ENCODE measurements at regions not wholly inside any gene's neighbourhood (a gene's known extent, or its start where the extent isn't known, plus 50 kb on each side); places are given as distances from the start of the nearest gene placed in this dataset.

GRCh38 chr7:112571852-112572607, 91.2 kb downstream of the LSMEM1 start:
- H3K9me3 ChIP-seq (replicated peaks; ENCODE audit: control insufficient read depth, low read depth, low read length): no peaks in the 10 kb centered on the region

GRCh38 chr7:112572669-112573301, 92.0 kb downstream of the LSMEM1 start:
- WGBS (ENCODE audit: insufficient coverage): no CpG with 5 or more reads among the region's 1 CpG
- no peaks in the 10 kb centered on the region for H3K4me1 ChIP-seq (ENCODE audit: control insufficient read depth, insufficient read depth, low read length)
- no peaks in the 10 kb centered on the region for H3K36me3 ChIP-seq (ENCODE audit: control insufficient read depth, insufficient read depth, low read length)

More at GRCh38 chr7:112571852-112572607, 91.2 kb downstream of the LSMEM1 start:
- H3K36me3 ChIP-seq (ENCODE audit: control insufficient read depth, insufficient read depth, low read length): no peaks in the 10 kb centered on the region
- no peak overlapping the region for H3K4me3 ChIP-seq (ENCODE audit: low read length)
- H3K4me1 ChIP-seq (ENCODE audit: control insufficient read depth, insufficient read depth, low read length): no peaks in the 10 kb centered on the region
- no peak for DNase-seq
- no peak overlapping the region for H3K27ac ChIP-seq (ENCODE audit: low read length)
- H3K27me3 ChIP-seq (ENCODE audit: control insufficient read depth, insufficient read depth, low read length): no peaks in the 10 kb centered on the region
- no CpG with 5 or more reads among the region's 4 CpGs for WGBS (ENCODE audit: insufficient coverage)

GRCh38 chr7:112573302-112574039, 92.7 kb downstream of the LSMEM1 start:
- no CpG with 5 or more reads among the region's 6 CpGs for WGBS (ENCODE audit: insufficient coverage)
- DNase-seq: no peak
- Histone ChIP-seq H3K36me3 (ENCODE audit: control insufficient read depth, insufficient read depth, low read length) (no peaks in the 10 kb centered on the region), H3K4me3 (ENCODE audit: low read length) (no peak overlapping the region), H3K9me3 (replicated peaks; ENCODE audit: control insufficient read depth, low read depth, low read length) (no peaks in the 10 kb centered on the region), H3K27ac (ENCODE audit: low read length) (no peak overlapping the region), H3K4me1 (ENCODE audit: control insufficient read depth, insufficient read depth, low read length) (no peaks in the 10 kb centered on the region), H3K27me3 (ENCODE audit: control insufficient read depth, insufficient read depth, low read length) (no peaks in the 10 kb centered on the region)

More at GRCh38 chr7:112572669-112573301, 92.0 kb downstream of the LSMEM1 start:
- H3K4me3 ChIP-seq (ENCODE audit: low read length): no peak overlapping the region
- no peaks in the 10 kb centered on the region for H3K27me3 ChIP-seq (ENCODE audit: control insufficient read depth, insufficient read depth, low read length)
- no peaks in the 10 kb centered on the region for H3K9me3 ChIP-seq (replicated peaks; ENCODE audit: control insufficient read depth, low read depth, low read length)
- DNase-seq: no peak
- no peak overlapping the region for H3K27ac ChIP-seq (ENCODE audit: low read length)

- H3K4me1 ChIP-seq (ENCODE audit: control insufficient read depth, insufficient read depth, low read length): no peaks in the 10 kb centered on the region
- H3K27ac ChIP-seq (ENCODE audit: low read length): no peak overlapping the region
- WGBS (ENCODE audit: insufficient coverage): 62% methylated on average over 1 of the region's 1 CpG
- H3K27me3 ChIP-seq (ENCODE audit: control insufficient read depth, insufficient read depth, low read length): no peaks in the 10 kb centered on the region
- no peaks in the 10 kb centered on the region for H3K9me3 ChIP-seq (replicated peaks; ENCODE audit: control insufficient read depth, low read depth, low read length)
- no peak overlapping the region for H3K4me3 ChIP-seq (ENCODE audit: low read length)
- no peaks in the 10 kb centered on the region for H3K36me3 ChIP-seq (ENCODE audit: control insufficient read depth, insufficient read depth, low read length)
- DNase-seq: no peak
These were observed 95.1 kb downstream of the LSMEM1 start for GRCh38 chr7:112575864-112576263.

- no peaks in the 10 kb centered on the region for H3K4me1 ChIP-seq (ENCODE audit: control insufficient read depth, insufficient read depth, low read length)
- no peak overlapping the region for H3K27ac ChIP-seq (ENCODE audit: low read length)
- H3K27me3 ChIP-seq (ENCODE audit: control insufficient read depth, insufficient read depth, low read length): no peaks in the 10 kb centered on the region
- H3K9me3 ChIP-seq (replicated peaks; ENCODE audit: control insufficient read depth, low read depth, low read length): no peaks in the 10 kb centered on the region
- DNase-seq: no peak
- H3K4me3 ChIP-seq (ENCODE audit: low read length): no peak overlapping the region
- WGBS (ENCODE audit: insufficient coverage): 71% methylated on average over 1 of the region's 4 CpGs
- no peaks in the 10 kb centered on the region for H3K36me3 ChIP-seq (ENCODE audit: control insufficient read depth, insufficient read depth, low read length)
These were observed 98.6 kb downstream of the LSMEM1 start for GRCh38 chr7:112579388-112579787.

DNA sequence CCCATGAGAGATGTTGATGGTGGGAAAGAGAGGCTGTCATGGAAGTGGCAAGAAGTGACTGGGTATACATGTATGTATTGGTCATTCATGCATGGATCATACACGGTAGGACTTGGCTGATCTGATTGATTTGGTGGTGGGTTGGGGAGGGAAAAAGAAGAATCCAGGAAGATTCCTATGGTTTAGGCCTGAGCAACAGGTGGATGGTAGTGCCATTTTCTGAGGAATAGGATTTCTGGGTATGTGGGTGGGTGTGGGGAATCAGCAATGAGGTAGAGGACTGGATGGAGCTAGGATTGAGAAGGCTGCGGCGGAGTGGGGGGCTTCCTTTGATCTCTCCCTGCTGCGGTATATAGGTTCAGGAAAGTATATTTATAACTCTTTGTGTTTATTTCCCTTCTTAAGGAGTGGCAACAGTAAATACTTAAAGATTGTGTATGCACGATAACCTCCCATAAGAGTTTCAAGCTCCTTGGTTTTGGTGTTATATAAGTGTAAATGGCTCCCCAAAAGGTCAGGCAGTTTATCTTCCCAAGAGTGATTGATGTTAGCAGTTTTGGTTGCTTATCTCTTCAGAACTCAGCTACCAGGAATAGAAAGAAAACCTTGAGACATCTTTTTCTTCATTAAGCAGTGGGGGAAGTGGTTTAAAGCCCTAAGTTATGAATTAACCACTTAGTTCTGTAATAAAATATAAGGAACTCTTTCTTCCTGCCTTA, 100.1 kb downstream of the LSMEM1 start:
- 83% methylated on average over 1 of the region's 5 CpGs for WGBS (ENCODE audit: insufficient coverage)
- no peak for DNase-seq
- H3K27ac ChIP-seq (ENCODE audit: low read length): no peak overlapping the region

DNA sequence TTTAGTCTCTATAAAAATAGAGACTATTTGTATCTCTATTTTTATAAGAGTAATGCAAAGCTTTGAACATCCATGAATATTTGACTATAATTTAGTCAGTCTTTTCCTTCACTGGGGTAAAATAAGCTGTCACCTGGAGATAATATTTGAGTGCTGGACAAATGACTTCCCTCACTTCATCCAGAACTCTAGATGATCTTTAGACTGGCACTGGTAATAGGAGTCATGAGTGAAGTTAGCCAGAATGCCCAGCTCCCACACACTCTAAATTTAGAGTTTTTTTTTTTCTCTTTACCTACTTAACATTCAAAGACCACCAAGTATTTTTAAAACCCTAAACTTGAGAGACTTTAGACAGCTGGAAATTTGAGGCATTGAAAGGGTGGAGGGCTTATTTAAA, 100.7 kb downstream of the LSMEM1 start:
- H3K4me3 ChIP-seq (ENCODE audit: low read length): no peak overlapping the region
- H3K36me3 ChIP-seq (ENCODE audit: control insufficient read depth, insufficient read depth, low read length): no peaks in the 10 kb centered on the region
- no peak for DNase-seq
- no peaks in the 10 kb centered on the region for H3K9me3 ChIP-seq (replicated peaks; ENCODE audit: control insufficient read depth, low read depth, low read length)
- H3K4me1 ChIP-seq (ENCODE audit: control insufficient read depth, insufficient read depth, low read length): no peaks in the 10 kb centered on the region
- no peaks in the 10 kb centered on the region for H3K27me3 ChIP-seq (ENCODE audit: control insufficient read depth, insufficient read depth, low read length)
- H3K27ac ChIP-seq (ENCODE audit: low read length): no peak overlapping the region

More for the DNA sequence above, 100.1 kb downstream of the LSMEM1 start:
- Histone ChIP-seq H3K4me3 (ENCODE audit: low read length) (no peak overlapping the region), H3K9me3 (replicated peaks; ENCODE audit: control insufficient read depth, low read depth, low read length) (no peaks in the 10 kb centered on the region), H3K27me3 (ENCODE audit: control insufficient read depth, insufficient read depth, low read length) (no peaks in the 10 kb centered on the region), H3K4me1 (ENCODE audit: control insufficient read depth, insufficient read depth, low read length) (no peaks in the 10 kb centered on the region), H3K36me3 (ENCODE audit: control insufficient read depth, insufficient read depth, low read length) (no peaks in the 10 kb centered on the region)

GRCh38 chr7:112584290-112584689, 103.5 kb downstream of the LSMEM1 start:
- Histone ChIP-seq H3K4me1 (ENCODE audit: control insufficient read depth, insufficient read depth, low read length) (no peaks in the 10 kb centered on the region), H3K36me3 (ENCODE audit: control insufficient read depth, insufficient read depth, low read length) (no peaks in the 10 kb centered on the region), H3K27ac (ENCODE audit: low read length) (no peak overlapping the region), H3K27me3 (ENCODE audit: control insufficient read depth, insufficient read depth, low read length) (no peaks in the 10 kb centered on the region), H3K4me3 (ENCODE audit: low read length) (no peak overlapping the region), H3K9me3 (replicated peaks; ENCODE audit: control insufficient read depth, low read depth, low read length) (no peaks in the 10 kb centered on the region)
- no CpG with 5 or more reads among the region's 2 CpGs for WGBS (ENCODE audit: insufficient coverage)
- no peak for DNase-seq

DNA sequence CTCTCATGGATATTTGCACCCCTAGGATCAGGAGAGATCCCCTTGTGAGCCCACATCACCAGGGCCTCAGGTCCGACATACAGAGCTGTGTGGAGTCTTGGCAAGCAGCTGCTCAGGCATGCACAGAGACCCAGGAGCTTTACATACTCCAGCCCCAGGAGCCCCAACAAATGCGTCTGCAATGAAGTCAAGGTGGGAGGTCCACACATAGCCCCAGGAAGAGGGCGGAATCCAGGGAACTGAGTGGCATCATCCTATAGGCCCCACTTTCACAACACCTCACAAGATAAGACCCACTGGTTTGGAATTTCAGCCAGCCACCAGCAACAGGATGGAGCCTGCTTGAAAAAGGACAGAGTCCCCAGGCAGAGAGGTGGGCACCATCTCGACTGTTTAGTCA, 106.7 kb downstream of the LSMEM1 start:
- WGBS (ENCODE audit: insufficient coverage): 54% methylated on average over 3 of the region's 4 CpGs
- no peak overlapping the region for H3K27ac ChIP-seq (ENCODE audit: low read length)
- H3K27me3 ChIP-seq (ENCODE audit: control insufficient read depth, insufficient read depth, low read length): no peaks in the 10 kb centered on the region
- H3K9me3 ChIP-seq (replicated peaks; ENCODE audit: control insufficient read depth, low read depth, low read length): no peaks in the 10 kb centered on the region
- H3K4me3 ChIP-seq (ENCODE audit: low read length): no peak overlapping the region
- DNase-seq: no peak
- H3K36me3 ChIP-seq (ENCODE audit: control insufficient read depth, insufficient read depth, low read length): no peaks in the 10 kb centered on the region
- no peaks in the 10 kb centered on the region for H3K4me1 ChIP-seq (ENCODE audit: control insufficient read depth, insufficient read depth, low read length)
